GM19240 (cell line): ENCODE measurements at regions not wholly inside any gene's neighbourhood (a gene's known extent, or its start where the extent isn't known, plus 50 kb on each side); places are given as distances from the start of the nearest gene placed in this dataset.

Source experiments
- DNase-seq: peaks from one replicate; pipeline ENCODE4 v3.0.0; 2011; ENCODE audit warnings: low spot score; ENCODE audit not compliant: insufficient read length

- no peak for DNase-seq
These were observed 183.8 kb upstream of the CD180 start for GRCh38 chr5:67380431-67380830.

- DNase-seq = no peak
These were observed 183.2 kb upstream of the CD180 start for GRCh38 chr5:67379753-67380152.

- DNase-seq = no peak
These were observed 181.7 kb upstream of the CD180 start for GRCh38 chr5:67378256-67378655.

- DNase-seq = no peak
These were observed 181.0 kb upstream of the CD180 start for GRCh38 chr5:67377631-67378030.

GRCh38 chr5:67375606-67376005, 179.0 kb upstream of the CD180 start:
- no peak for DNase-seq

GRCh38 chr5:67374378-67374777, 177.8 kb upstream of the CD180 start:
- no peak for DNase-seq

GRCh38 chr5:67373518-67373917, 176.9 kb upstream of the CD180 start:
- no peak for DNase-seq

- DNase-seq = no peak
These were observed 176.3 kb upstream of the CD180 start for GRCh38 chr5:67372887-67373286.

- DNase-seq = no peak
These were observed 175.3 kb upstream of the CD180 start for GRCh38 chr5:67371924-67372323.

- DNase-seq = no peak
These were observed 170.2 kb upstream of the CD180 start for GRCh38 chr5:67366691-67367395.

- no peak for DNase-seq
These were observed 169.7 kb upstream of the CD180 start for GRCh38 chr5:67366276-67366675.

- no peak for DNase-seq
These were observed 167.9 kb upstream of the CD180 start for GRCh38 chr5:67364381-67364970.

- no peak for DNase-seq
These were observed 167.4 kb upstream of the CD180 start for GRCh38 chr5:67363963-67364362.

GRCh38 chr5:67363180-67363709, 166.6 kb upstream of the CD180 start:
- no peak for DNase-seq

GRCh38 chr5:67361932-67362729, 165.5 kb upstream of the CD180 start:
- no peak for DNase-seq

- no peak for DNase-seq
These were observed 163.4 kb upstream of the CD180 start for GRCh38 chr5:67360047-67360446.

GRCh38 chr5:67358186-67358585, 161.6 kb upstream of the CD180 start:
- no peak for DNase-seq

GRCh38 chr5:67355120-67355713, 158.6 kb upstream of the CD180 start:
- DNase-seq = no peak

- DNase-seq = no peak
These were observed 157.2 kb upstream of the CD180 start for GRCh38 chr5:67353500-67354450.

GRCh38 chr5:67350618-67351201, 154.1 kb upstream of the CD180 start:
- no peak for DNase-seq
